SIG-M5 treated with dmso at 0.1 percent for 504 hours (cell line): ENCODE measurements at regions not wholly inside any gene's neighbourhood (a gene's known extent, or its start where the extent isn't known, plus 50 kb on each side); places are given as distances from the start of the nearest gene placed in this dataset.
"Not testable (repeated sequence)": the region's sequence is repeated elsewhere in the genome, so short reads cannot be mapped to it uniquely, and the experiment has no call there.

Experiments used
- DNase-seq: peaks from one replicate; lab custom pipeline; 2025; ENCODE audit not compliant: unreplicated experiment; lab: John Stamatoyannopoulos, UW

DNA sequence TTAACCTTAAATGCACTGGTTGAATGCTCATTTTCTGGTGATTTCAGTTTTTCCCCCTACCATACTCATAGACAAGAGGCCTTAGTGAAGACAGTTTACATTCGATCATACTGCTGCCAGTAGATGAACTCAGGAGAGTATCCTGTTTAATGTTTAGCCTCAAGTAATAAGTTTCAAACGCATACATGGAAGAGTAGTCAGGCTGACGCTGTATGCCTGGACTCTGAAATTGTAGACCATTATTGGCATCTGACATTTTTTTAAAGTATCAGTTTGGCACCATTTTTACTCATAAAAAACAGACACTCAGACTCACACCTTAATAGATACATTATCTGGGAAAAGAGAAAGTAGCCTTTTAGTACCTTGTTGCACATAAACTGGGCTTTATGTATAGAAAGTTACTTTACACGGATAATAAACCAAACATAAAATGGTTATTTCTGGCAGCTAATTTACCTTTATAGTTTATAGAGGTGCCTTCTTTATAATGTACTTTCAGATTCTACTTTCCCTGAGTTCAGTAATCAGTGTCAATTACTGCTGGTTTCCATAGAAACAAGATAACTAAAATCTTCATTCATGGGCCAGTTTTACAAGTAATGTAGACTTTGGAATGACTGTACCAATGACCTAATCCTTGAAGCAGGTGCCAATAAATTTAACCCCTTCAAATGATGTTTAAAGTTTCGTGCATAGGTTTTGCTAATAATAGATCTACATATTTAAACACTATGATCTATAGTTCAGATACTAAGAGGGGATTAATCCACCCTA lies 183.8 kb upstream of the ITGA1 start:
- no peak for DNase-seq

DNA sequence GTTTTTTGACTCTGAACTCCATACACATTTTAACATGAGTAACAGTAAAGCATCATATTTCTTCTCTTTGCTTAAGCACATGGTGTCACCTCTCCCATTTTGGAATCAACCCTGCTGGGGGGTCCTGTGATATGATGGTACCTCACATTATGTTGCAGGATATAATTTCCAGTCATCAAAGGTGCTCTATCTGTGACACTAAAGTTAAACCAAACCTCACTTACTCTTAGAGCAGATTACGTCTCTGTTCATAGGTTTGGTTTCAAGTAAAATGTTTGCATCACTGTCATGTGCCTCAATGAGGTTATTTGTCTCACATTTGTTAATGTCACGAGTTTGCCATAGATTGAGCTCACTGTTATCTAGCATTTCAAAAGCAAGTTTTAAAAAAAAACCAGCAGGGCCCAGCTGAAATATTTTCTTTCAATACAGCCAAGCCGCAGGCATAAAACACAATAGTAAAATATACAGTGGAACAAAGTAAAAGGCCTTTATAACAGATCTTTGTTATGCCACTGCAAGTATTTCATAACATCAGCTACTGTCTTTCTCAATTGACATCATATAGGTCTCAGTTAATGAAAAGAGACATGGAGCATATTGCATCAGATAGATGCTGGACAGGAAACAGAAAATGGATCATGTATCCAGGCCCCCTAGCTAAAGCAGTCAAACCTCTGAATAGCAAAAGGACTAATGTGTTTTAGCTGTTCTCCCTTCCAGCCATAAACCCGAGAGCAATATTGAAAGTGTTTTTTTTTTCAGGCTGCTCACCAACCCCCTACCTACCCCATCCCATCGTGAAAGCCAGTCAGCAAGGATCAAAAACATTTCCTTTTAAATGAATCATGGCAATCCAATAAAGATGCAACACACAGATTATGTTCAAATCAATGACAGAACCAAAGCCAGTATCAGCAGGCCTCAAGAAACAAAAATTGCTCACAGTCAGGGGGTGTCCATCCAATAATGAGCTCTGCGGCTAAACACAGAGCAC lies 182.1 kb upstream of the ITGA1 start:
- no peak for DNase-seq

DNA sequence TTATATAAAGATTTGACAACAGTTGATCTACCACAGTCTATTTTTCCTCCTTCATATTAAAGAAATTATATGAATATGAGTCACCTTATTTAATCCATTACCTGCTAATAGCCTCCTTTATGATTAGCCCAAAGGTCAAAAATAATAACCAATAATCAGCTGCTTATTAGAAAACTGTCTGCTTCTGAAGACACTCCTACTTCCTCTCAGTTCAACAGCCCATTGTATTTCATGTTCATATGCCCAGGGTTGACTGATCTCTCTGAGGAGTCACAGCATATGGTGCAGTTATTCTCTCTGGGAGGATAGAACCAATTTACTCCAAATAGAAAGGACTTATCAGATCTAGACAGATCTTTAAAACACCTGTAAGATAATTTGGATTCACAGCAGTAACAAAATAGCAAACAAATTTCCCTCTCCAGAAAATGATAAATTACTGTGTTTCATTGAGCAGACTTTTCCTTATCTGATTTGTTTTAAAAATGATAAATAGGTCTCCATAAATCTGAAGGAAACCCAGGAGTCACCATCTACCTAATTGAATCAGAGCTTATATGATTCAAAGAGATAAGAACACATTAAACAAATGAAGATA lies 180.4 kb upstream of the ITGA1 start:
- DNase-seq = no peak

DNA sequence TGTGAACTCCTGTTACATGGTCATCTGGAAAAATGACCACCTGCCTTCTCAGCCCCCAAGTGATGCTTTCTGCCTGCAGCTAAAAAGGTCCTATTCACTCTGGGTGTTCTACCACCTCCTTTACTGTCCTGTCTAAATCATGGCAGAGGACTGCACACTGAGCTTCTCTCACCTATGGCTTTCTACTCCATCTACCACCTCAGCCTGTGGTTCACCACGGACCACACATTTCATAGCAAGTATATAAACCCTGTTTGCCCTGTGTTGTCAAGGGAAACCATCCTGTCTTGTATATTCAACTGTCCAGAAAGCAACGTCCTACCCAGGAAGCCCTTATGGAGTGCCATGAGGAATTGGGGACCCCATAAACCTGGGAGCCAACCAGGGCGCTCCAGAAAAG lies 167.4 kb upstream of the ITGA1 start:
- no peak for DNase-seq

DNA sequence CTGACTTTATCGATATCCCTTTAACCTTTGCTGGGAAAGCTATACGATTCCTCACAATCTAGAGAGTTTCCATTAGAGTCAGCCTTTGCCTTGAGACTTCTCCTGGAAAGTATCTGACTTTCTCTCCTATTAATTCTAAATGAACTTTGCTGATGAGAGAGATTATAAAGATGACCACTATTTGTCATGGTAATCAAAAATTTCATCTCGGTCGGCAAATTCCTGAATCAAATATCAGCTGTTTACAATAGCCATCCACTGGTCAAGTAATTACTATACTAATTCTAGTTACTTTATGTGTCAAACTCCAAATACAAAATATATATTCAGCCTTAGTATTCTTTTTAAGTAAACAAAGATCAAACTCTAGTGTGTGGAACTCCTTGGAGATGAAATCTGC lies 164.4 kb upstream of the ITGA1 start:
- DNase-seq = no peak

DNA sequence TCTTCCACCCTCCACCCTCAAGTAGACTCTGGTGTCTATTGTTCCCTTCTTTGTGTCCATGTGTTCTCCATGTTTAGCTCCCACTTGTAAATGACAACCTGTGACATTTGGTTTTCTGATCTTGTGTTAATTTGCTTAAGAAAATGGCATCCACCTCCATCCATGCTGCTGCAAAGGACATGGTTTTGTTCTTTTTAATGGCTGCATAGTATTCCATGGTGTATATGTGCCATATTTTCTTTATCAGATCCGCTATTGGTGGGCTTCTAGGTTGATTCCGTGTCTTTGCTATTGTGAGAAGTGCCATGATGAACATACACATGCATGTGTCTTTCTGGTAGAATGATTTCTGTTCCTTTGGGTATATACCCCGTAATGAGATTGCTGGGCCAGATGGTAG lies 163.4 kb upstream of the ITGA1 start:
- DNase-seq = no peak

DNA sequence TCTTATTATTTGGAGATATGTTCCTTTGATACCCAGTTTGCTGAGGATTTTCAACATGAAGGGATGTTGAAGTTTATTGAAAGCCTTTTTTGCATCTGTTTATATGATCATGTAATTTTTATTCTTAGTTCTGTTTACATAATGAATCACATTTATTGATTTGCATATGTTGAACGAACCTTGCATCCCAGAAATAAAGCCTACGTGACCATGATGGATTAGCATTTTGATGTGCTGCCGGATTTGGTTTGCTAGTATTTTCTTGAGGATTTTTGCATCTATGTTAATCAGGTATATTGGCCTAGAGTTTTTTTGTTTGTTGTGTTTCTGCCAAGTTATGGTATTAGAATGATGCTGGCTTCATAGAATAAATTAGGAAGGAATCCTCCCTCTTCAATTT lies 161.4 kb upstream of the ITGA1 start:
- no peak for DNase-seq

DNA sequence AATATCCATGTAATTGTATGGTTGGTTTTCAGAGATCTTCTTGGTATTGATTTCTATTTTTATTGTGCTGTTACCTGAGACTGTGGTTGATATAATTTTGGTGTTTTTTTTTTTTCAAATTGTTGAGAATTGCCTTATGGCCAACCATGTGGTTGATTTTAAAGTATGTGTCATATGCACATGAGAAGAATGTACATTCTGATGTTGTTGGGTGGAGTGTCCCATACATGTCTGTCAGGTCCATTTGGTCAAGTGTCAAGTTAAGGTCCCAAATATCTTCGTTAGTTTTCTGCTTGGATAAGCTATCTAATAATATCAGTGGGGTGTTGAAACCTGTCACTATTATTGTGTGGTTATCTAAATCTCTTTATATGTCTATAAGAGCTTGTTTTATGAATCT lies 160.0 kb upstream of the ITGA1 start:
- no peak for DNase-seq

DNA sequence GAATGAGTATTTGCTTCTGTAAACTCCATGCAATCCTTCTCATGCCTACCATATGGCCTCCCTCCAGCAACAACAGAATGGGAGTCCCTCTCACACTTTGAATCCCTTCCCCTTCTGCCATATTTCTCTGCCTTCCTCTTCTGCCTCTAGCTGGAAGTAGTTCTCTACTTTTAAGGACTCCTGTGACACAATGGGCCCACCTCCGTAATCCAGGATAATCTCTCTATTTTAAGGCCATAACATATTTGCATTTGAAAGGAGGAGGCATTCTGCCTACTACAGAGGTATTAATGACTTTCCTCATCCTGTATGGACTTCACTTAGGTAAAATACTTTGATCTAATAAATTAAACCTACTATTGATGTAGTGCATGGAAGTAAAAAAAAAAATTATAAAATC lies 155.4 kb upstream of the ITGA1 start:
- no peak for DNase-seq

DNA sequence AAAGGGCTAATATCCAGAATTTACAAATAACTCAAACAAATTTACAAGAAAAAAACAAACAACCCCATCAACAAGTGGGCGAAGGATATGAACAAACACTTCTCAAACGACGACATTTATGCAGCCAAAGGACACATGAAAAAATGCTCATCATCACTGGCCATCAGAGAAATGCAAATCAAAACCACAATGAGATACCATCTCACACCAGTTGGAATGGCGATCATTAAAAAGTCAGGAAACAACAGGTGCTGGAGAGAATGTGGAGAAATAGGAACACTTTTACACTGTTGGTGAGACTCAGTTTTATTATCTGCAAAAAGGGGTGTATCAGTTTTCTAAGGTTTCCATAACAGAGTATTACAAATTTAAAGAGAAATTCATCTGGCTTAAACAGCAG lies 153.5 kb upstream of the ITGA1 start:
- DNase-seq = not testable (repeated sequence)

DNA sequence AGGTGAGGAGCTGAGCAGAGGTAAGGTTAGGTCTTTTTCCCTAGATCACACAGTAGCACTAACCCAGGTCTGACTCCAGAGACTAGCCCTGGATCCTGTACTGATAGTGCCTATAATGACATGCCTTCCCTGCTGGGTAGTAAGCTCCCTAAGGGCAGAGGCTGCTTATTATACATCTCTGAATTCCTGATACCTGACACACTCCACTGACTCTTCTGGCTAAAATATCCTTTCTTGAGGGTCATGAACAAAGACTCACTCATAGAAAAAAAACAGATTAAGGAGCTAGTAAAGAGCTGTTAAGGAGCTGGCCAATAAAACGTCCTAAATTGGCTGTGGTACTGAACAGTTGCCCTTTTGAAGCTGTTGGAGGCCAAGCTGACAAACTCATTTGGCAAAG lies 149.0 kb upstream of the ITGA1 start:
- no peak for DNase-seq

DNA sequence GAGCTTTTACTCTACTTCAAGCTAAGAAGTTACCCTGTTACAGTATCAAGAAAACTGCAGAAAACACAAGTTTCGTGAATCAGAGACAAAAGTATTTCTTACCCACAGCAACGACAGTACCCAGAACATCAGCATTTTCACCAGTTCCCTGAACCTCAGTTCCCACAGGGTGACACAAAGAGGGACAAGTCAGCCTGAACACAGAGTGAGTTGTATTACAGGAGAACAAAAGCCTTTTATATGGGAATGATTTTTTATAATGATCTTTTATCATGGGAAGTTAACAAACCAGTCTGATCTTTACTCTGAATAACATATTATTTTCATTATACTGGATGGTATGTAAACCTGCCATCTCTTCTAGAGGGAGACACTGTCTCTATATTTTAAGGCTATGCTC lies 139.0 kb upstream of the ITGA1 start:
- DNase-seq = no peak

DNA sequence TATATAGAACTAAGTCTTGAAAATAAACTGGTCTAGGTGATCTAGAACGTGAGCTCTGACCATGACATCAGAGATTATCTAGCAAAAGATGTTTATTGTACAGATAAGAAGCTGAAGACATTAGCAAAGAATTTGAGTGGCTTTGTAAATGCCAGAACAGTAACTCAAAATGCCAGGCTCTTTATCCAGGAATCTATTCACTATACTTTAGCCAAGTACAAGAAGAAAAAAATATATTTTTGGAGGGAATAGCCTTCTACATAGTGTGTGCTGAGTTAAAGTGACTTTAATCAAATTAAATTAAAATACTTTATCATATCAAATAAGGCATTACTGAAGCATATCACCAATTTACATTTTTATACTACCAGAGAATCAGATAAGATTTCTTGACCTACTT lies 132.6 kb upstream of the ITGA1 start:
- no peak for DNase-seq

DNA sequence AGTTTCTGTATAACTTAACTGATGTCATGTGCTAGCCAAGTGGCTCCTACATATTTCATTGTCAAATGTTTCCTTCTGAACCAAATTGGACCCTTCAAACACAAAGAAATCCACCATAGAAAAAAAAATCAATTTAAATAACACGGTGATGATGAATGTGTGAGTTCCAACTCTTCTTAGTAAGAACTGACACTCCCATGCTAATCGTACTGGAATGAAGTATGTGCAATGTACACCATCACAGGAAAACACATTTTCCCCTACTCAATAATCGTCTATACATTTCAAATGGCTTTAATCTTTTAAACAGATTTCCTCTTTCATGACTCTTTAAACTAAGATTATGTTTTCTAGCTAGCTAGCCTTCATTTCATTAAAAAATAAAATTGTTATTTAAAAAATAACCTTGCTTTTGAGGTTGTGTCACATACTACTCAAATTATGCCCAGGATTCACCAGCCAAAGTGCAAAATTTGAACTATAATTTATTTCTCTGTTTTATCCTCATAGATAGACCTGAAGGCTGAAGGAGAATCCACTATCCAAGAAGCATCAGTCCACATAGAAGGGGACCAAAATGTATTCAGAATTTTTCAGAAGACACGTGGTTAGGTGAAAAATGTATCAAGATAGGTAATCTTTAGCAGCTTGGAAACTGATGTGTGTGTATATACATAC lies 131.0 kb upstream of the ITGA1 start:
- no peak for DNase-seq

DNA sequence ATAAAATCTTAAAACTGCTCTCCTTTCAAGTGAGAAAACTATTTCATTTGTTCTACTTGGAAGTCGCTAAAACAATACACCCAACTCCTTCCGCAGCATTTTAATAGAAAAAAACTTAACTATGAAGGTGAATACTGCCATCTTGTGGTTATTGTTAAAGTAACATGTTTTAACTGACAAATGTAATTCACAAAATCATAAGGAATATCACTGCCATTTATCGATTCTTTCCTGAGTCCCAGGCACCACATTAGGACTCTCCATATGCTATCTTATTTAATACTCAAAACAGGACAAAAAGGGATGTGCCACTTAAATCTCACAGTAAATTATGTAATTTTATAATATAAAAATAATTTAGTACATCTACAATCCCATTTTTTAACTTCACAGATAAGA lies 130.5 kb upstream of the ITGA1 start:
- peak; percentile 52 for DNase-seq

DNA sequence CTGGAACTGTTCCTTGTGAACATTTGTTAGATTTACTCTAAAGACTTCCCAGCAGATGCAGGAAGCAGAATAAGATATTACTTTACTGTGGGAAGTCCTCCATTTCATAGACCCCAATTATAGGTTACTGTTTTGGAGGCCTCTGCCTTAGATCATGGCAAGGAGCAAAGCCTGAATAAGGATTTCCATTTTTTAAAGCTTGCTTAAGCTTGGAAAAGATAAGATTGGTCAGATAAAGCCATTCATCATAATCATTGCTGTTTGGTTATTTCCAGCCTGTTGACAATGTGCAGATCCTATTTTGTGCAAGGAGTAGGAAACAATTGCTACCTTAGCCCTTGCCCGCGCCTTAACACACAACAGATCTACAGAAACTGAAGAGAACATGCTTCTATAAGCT lies 129.5 kb upstream of the ITGA1 start:
- DNase-seq = no peak

DNA sequence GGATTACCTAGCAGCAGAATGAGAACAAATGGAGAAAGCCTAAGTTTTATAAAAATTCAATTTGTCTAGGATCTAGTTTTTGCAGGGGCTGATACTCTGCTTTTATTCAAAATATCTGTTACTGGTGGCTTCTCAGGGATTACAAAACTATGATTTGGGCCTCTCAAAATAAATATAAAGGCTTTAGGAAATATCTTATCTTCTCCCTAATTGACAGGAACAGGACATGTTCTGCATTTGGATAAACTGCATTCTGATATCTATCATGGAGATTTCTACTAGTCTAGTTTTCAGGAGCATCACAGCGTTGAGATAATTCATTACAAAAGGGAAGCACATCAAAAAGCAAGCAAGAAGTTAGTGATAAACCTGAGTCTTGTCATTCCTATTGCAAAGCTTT lies 127.1 kb upstream of the ITGA1 start:
- DNase-seq = no peak

DNA sequence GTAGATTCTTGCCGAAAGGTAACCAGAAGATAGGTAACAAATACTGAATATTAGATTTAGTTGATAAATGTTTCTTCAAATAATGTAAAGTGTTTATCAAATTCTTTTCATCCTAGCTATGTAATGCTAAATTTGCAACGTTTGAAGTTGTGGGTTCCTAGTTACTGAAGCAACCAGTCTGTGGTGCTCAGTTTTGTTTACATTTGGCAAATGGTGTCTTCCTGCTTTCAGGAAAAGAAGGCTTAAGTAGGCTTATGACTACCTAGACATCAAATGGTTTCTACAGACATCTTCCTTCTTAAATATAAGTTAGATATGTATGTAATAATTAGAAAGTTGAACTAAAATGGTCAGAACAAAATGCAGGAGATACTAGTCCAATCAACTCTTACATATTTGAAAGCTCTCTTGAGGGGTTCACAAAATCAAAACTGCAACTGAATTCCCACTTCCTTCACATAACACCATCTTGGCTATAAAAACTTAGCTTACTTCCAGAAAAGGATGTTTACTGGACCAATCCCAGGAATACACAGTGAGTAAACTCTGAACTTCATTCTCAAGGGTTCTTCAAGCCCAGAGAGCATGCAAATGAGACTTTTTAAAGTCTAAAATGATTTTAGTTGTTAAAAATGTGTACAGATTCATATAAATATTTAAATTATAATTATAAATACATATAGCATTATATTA lies 125.7 kb upstream of the ITGA1 start:
- DNase-seq = no peak

DNA sequence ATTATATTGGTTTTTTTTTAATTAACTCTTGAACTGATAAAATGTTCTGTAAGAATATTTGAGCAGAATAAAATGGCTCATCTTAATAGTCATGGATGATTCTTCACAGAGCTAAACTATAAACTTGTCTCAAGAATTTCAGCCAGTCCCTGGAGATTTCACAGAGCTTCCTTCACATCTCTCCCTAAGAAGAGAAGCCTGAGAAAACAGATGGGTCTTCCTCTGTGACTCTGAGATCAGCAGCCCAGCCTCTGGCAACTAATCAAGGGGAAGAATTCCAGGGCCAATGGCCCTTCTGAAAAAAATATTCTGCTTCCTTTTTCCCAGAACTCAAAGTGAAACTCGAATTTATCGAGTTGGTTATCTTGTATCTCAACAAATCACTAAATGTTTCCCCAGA lies 122.2 kb upstream of the ITGA1 start:
- DNase-seq = no peak

DNA sequence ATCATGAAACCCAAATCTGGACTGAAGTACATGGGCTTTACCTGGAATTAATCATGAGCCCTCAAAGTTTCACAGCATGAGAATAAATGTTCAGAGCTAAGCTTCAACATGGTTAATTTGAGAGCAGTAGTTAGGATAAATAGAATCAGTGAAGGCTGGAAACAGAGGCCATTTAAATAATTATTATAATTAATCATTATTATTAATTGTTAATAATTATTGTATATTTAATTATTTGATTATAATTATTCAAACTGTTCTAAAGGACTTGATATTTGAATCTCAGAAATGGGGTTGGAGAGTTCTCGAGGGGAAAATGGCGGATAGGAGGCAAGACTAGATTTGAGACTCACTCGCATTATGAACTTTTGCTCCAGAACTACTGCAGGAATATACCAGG lies 119.6 kb upstream of the ITGA1 start:
- no peak for DNase-seq
